GM19468 (cell line): ENCODE measurements at regions not wholly inside any gene's neighbourhood (a gene's known extent, or its start where the extent isn't known, plus 50 kb on each side); places are given as distances from the start of the nearest gene placed in this dataset.
"Not testable (repeated sequence)": the region's sequence is repeated elsewhere in the genome, so short reads cannot be mapped to it uniquely, and the experiment has no call there.

Source experiments
- ATAC-seq: cut with Tn5 transposase; IDR thresholded peaks from one replicate; pipeline ENCODE4 v1.9.1; 2021; ENCODE audit warnings: mild to moderate bottlenecking, moderate library complexity, moderate number of reproducible peaks; ENCODE audit not compliant: unreplicated experiment; ENCODE audit errors: extremely low read depth

- ATAC-seq, result no peak
These were observed 104.1 kb upstream of the ITPRID2 start for GRCh38 chr2:181787310-181788048.

GRCh38 chr2:181788897-181789555 lies 102.5 kb upstream of the ITPRID2 start:
- ATAC-seq, result no peak

- ATAC-seq, result no peak
These were observed 101.6 kb upstream of the ITPRID2 start for GRCh38 chr2:181789827-181790448.

- ATAC-seq, result peak; percentile 98
These were observed 100.5 kb upstream of the ITPRID2 start for GRCh38 chr2:181790716-181791649.

- ATAC-seq, result no peak
These were observed 98.6 kb upstream of the ITPRID2 start for GRCh38 chr2:181792906-181793305.

- no peak for ATAC-seq
These were observed 93.5 kb upstream of the ITPRID2 start for GRCh38 chr2:181798022-181798421.

- not testable (repeated sequence) for ATAC-seq
These were observed 89.2 kb upstream of the ITPRID2 start for GRCh38 chr2:181802300-181802699.

- ATAC-seq, result not testable (repeated sequence)
These were observed 87.4 kb upstream of the ITPRID2 start for GRCh38 chr2:181803903-181804799.

- ATAC-seq, result no peak
These were observed 86.1 kb upstream of the ITPRID2 start for GRCh38 chr2:181805228-181806038.

GRCh38 chr2:181806039-181806392 lies 85.5 kb upstream of the ITPRID2 start:
- ATAC-seq, result no peak

- ATAC-seq, result no peak
These were observed 84.0 kb upstream of the ITPRID2 start for GRCh38 chr2:181807526-181807925.

GRCh38 chr2:181810823-181811695 lies 80.5 kb upstream of the ITPRID2 start:
- no peak for ATAC-seq

GRCh38 chr2:181812106-181812743 lies 79.3 kb upstream of the ITPRID2 start:
- ATAC-seq, result no peak

- ATAC-seq, result peak; percentile 9
These were observed 77.5 kb upstream of the ITPRID2 start for GRCh38 chr2:181814057-181814491.

GRCh38 chr2:181817509-181817908 lies 74.0 kb upstream of the ITPRID2 start:
- no peak for ATAC-seq

GRCh38 chr2:181818058-181818680 lies 73.4 kb upstream of the ITPRID2 start:
- no peak for ATAC-seq

GRCh38 chr2:181818840-181819239 lies 72.7 kb upstream of the ITPRID2 start:
- no peak for ATAC-seq
